Sigmoid colon (tissue), 6 donors: ENCODE measurements at regions not wholly inside any gene's neighbourhood (a gene's known extent, or its start where the extent isn't known, plus 50 kb on each side); places are given as distances from the start of the nearest gene placed in this dataset.

Experiments
- DNase-seq: peaks from one replicate; pipeline ENCODE4 v3.0.0-alpha.2; 2019
- H3K27ac ChIP-seq, 4 donors: fragments of 200-600 bp; sonication (generic); one replicate each; pipeline ENCODE4 v1.5.1; 2016 to 2019; ENCODE audit warnings: mild to moderate bottlenecking in 1 of 4
- H3K27me3 ChIP-seq, 3 donors: fragments of 200-600 bp; sonication (generic); one replicate each; pipeline ENCODE4 v1.5.1; 2019; ENCODE audit warnings: mild to moderate bottlenecking in 1 of 3
- H3K36me3 ChIP-seq, 4 donors: fragments of 200-600 bp; sonication (generic); one replicate each; pipeline ENCODE4 v1.5.1; 2016 to 2019
- H3K4me1 ChIP-seq, 4 donors: fragments of 200-600 bp; sonication (generic); one replicate each; pipeline ENCODE4 v1.5.1; 2017 to 2019
- H3K4me3 ChIP-seq, 4 donors: fragments of 200-600 bp; sonication (generic); one replicate each; pipeline ENCODE4 v1.5.1; 2017 to 2019; ENCODE audit warnings: mild to moderate bottlenecking in 2 of 4, moderate library complexity in 1 of 4
- H3K9me3 ChIP-seq, 4 donors: fragments of 200-600 bp in 3 of 4; sonication (generic) in 3 of 4; one replicate each; pipeline versions ENCODE4 v1.5.1 to v1.6.1; 2013 to 2019
- CTCF ChIP-seq, 4 experiments: fragments of 450-650 bp in 3 of 4; fragments of 200-600 bp in 1 of 4; IDR thresholded peaks; one replicate each; pipeline ENCODE4 v1.5.1; 2016 to 2019; ENCODE audit warnings: antibody characterized with exemption in 4 of 4, mild to moderate bottlenecking in 3 of 4, moderate library complexity in 2 of 4
- EP300 ChIP-seq, 4 donors: sonication (generic); formaldehyde crosslinking; IDR thresholded peaks; one replicate each; pipeline ENCODE4 v1.6.1; 2017; ENCODE audit warnings: antibody characterized with exemption in 4 of 4
- POLR2A ChIP-seq, 2 donors: fragments of 450-650 bp; IDR thresholded peaks; one replicate each; pipeline ENCODE4 v1.6.1; 2016; ENCODE audit warnings: antibody characterized with exemption in 2 of 2, mild to moderate bottlenecking in 2 of 2, moderate library complexity in 2 of 2
- POLR2AphosphoS5 ChIP-seq, 4 donors: sonication (generic); formaldehyde crosslinking; IDR thresholded peaks; one replicate each; pipeline ENCODE4 v1.6.1; 2017; ENCODE audit warnings: antibody characterized with exemption in 4 of 4
- WGBS, 2 donors: extraction: QIAGEN DNeasy Blood & Tissue Kit; methylation state at CpG; one replicate each; pipeline ENCODE4 v1.1.7; 2013; 5-methylcytosine and 5-hydroxymethylcytosine counted together
- intact Hi-C: fragments of 100-400 bp; cut with DNase I; formaldehyde crosslinking; loops from one replicate; pipeline ENCODE4 v1.15.1; 2023
- donor health status: healthy with polysubstance abuse.
- donor health status: healthy.

DNA sequence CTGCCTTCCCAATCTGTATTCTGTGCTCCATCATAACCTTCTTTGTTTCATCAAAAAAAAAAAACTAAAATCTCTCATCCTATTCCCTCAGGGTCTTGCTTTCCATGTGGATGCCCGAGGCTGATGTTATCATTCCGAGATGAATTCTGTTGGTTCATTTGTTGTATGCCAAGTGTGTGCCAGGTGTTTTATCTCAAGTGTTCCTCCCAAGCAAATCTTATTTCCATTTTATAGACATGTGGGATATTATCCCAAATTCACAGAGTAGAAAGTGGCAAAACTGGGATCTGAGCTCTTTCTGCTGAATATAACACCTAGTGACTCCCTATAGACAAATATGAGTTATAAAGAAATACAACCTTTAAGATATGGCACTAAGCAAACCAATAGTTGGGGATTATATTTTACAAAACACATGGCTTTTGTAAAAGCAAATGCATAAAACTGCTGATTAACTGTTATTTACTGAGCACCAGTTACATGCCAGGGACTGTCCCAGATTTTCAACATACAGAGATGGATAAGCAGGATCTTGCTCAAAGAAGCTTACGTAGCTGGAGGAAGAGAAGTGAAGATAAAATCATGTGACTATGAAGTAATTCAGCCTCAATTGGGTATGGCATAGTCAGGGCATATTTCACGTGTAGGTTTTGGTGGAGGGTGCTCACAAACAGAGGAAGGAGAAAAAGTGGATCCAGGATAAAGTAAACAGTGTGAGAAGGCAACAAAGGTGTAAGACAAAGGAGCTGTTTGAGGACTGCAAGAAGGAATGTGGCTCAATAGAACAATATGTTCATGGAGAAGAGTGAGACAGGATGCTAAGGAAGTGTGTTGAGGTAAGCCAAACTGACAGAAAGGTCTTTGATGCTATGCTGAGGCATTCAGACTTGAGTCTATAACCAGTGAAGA lies 143.3 kb upstream of the ADAMTSL1 start:
- Histone ChIP-seq H3K27ac (no peak overlapping the region), H3K4me3 (no peak overlapping the region), H3K36me3 (no peaks in the 10 kb centered on the region), H3K4me1 (peaks cover 0 to 34% (median 14%) of the 10 kb centered on the region in 4 donors), H3K9me3 (no peaks in the 10 kb centered on the region), H3K27me3 (no peaks in the 10 kb centered on the region)
- intact Hi-C loops = no loop called here
- no peak for DNase-seq
- TF ChIP-seq CTCF (IDR thresholded peaks at IDR 0.05) (no peak), POLR2A (IDR thresholded peaks at IDR 0.05) (no peak), POLR2AphosphoS5 (IDR thresholded peaks at IDR 0.05) (no peak), EP300 (IDR thresholded peaks at IDR 0.05) (no peak)
- 34 to 59% methylated on average over 4 of the region's 4 CpGs for whole genome bisulfite sequencing, 2 donors

DNA sequence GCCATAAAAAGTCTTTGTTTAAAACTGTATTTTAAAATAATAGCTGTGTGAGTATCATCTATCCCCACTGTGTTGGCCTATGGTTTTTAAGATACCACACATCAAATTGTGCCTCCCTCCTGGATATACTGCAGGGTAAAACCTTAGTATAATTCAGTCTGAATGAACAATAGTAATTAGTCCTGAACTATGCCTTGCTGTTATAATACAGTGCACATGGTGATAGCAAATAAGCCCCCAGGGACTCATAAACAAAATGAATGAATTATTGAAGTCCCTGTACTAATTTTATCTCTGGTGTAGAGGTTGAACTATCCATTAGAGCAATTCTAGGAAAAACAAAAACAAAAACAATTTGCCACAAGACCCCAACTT lies 142.7 kb upstream of the ADAMTSL1 start:
- H3K27ac ChIP-seq = no peak overlapping the region
- H3K4me1 ChIP-seq = peaks cover 0 to 34% (median 14%) of the 10 kb centered on the region in 4 donors
- intact Hi-C loops = no loop called here

DNA sequence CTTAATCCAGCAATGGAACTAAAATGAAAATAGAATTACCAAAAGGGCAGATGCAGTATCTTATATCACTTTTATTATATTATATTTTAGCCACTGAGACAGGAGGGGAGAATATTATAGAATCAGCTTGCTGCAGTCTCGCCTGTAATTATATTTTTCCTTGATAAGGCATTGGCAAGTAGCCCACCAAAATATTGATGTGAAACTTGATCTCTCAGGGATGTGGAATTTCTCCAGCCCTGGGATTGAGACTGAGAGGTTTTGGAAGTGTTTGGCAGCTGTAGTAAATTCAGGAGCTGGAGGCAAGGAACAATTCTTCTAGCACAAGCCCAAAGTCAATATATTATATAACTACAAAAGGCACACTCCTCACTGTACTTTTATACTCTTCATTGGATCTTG lies 142.1 kb upstream of the ADAMTSL1 start:
- Histone ChIP-seq H3K4me1 (peaks cover 0 to 34% (median 14%) of the 10 kb centered on the region in 4 donors), H3K4me3 (no peak overlapping the region), H3K27ac (no peak overlapping the region), H3K27me3 (no peaks in the 10 kb centered on the region), H3K36me3 (no peaks in the 10 kb centered on the region), H3K9me3 (no peaks in the 10 kb centered on the region)
- intact Hi-C loops = no loop called here
- WGBS, 2 donors = 10 to 41% methylated on average over 1 of the region's 1 CpG
- no peak for TF ChIP-seq POLR2AphosphoS5 (IDR thresholded peaks at IDR 0.05)
- TF ChIP-seq CTCF (IDR thresholded peaks at IDR 0.05) = no peak
- no peak for TF ChIP-seq POLR2A (IDR thresholded peaks at IDR 0.05)
- TF ChIP-seq EP300 (IDR thresholded peaks at IDR 0.05) = no peak
- no peak for DNase-seq

More for the DNA sequence above, 142.7 kb upstream of the ADAMTSL1 start:
- Histone ChIP-seq H3K4me3 (no peak overlapping the region), H3K9me3 (no peaks in the 10 kb centered on the region), H3K36me3 (no peaks in the 10 kb centered on the region), H3K27me3 (no peaks in the 10 kb centered on the region)
- TF ChIP-seq EP300 (IDR thresholded peaks at IDR 0.05) (no peak), POLR2A (IDR thresholded peaks at IDR 0.05) (no peak), POLR2AphosphoS5 (IDR thresholded peaks at IDR 0.05) (no peak), CTCF (IDR thresholded peaks at IDR 0.05) (no peak)
- no peak for DNase-seq

- peaks cover 0 to 34% (median 14%) of the 10 kb centered on the region in 4 donors for H3K4me1 ChIP-seq
- 78 to 85% methylated on average over 2 of the region's 2 CpGs for WGBS, 2 donors
- DNase-seq = no peak
- no peaks in the 10 kb centered on the region for H3K9me3 ChIP-seq
- H3K36me3 ChIP-seq = no peaks in the 10 kb centered on the region
- H3K27ac ChIP-seq = no peak overlapping the region
- intact Hi-C loops = no loop called here
- H3K27me3 ChIP-seq = no peaks in the 10 kb centered on the region
- H3K4me3 ChIP-seq = no peak overlapping the region
- TF ChIP-seq EP300 (IDR thresholded peaks at IDR 0.05) (no peak), POLR2A (IDR thresholded peaks at IDR 0.05) (no peak), CTCF (IDR thresholded peaks at IDR 0.05) (no peak), POLR2AphosphoS5 (IDR thresholded peaks at IDR 0.05) (no peak)
Measured at GRCh38 chr9:18333157-18333556, 140.8 kb upstream of the ADAMTSL1 start.
